Esophagus (tissue), 2 donors: ENCODE measurements at regions not wholly inside any gene's neighbourhood (a gene's known extent, or its start where the extent isn't known, plus 50 kb on each side); places are given as distances from the start of the nearest gene placed in this dataset.
A peak's percentile ranks its signal among the peaks of the same experiment; 100 is the strongest.

Experiments used
- H3K27ac ChIP-seq, 2 donors: one replicate each; pipeline ENCODE4 v1.5.1; 2013; ENCODE audit warnings: low read depth in 2 of 2, mild to moderate bottlenecking in 2 of 2, inconsistent platforms in 1 of 2, low read length in 1 of 2, moderate library complexity in 1 of 2
- H3K27me3 ChIP-seq, 2 donors: one replicate each; pipeline ENCODE4 v1.6.1; 2013; ENCODE audit warnings: low read length in 2 of 2, control low read depth in 1 of 2, mild to moderate bottlenecking in 1 of 2; ENCODE audit not compliant: insufficient read depth in 2 of 2, control insufficient read depth in 1 of 2
- H3K36me3 ChIP-seq, 2 donors: one replicate each; pipeline ENCODE4 v1.6.1; 2013; ENCODE audit warnings: low read length in 1 of 2; ENCODE audit not compliant: control insufficient read depth in 2 of 2, insufficient read depth in 2 of 2
- H3K4me1 ChIP-seq, 2 donors: one replicate each; pipeline ENCODE4 v1.6.1; 2013; ENCODE audit warnings: low read length in 1 of 2; ENCODE audit not compliant: control insufficient read depth in 2 of 2, insufficient read depth in 2 of 2
- H3K4me3 ChIP-seq, 2 donors: one replicate each; pipeline ENCODE4 v1.5.1; 2013; ENCODE audit warnings: low read length in 2 of 2, mild to moderate bottlenecking in 2 of 2, low read depth in 1 of 2, moderate library complexity in 1 of 2
- H3K9me3 ChIP-seq, 2 donors: one replicate each; pipeline ENCODE4 v1.6.1; 2013; ENCODE audit warnings: mild to moderate bottlenecking in 2 of 2, low read depth in 1 of 2, low read length in 1 of 2, moderate library complexity in 1 of 2; ENCODE audit not compliant: control insufficient read depth in 2 of 2, insufficient read depth in 1 of 2
- WGBS, 2 donors: extraction: QIAGEN DNeasy Blood & Tissue Kit; methylation state at CpG; one replicate each; pipeline ENCODE4 v1.1.7; 2013; 5-methylcytosine and 5-hydroxymethylcytosine counted together
- donor health status: healthy with polysubstance abuse.
- donor health status: Bipolar disorder and iron deficiency.

DNA sequence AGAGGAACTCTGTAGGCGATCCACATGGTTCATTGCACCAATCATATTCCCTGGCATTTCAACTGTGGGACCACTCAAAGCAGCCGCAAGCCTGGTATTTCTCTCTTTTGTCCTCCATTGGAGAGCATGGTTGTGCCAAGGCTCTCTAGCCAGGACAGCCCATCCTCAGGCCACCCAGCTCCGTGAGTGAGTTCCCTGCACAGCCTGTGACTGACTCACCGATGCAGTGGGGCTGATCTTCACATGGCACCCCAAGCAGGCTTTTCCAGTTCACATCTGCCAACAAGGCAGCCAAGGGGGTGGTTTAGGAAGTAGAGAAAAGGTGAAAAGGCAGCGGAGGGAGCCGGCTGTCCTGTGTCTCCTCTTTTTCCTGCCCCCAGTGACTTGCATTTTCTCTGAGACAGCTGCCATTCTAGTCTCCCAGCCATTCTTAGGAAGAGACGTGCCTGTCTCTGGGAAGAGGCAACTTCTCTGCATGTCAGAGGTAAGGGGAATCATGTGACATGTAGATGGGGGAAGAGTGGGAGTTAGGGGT, 69.2 kb downstream of the MID1IP1 start:
- WGBS, 2 donors, result 56 to 66% methylated on average over 7 of the region's 7 CpGs

DNA sequence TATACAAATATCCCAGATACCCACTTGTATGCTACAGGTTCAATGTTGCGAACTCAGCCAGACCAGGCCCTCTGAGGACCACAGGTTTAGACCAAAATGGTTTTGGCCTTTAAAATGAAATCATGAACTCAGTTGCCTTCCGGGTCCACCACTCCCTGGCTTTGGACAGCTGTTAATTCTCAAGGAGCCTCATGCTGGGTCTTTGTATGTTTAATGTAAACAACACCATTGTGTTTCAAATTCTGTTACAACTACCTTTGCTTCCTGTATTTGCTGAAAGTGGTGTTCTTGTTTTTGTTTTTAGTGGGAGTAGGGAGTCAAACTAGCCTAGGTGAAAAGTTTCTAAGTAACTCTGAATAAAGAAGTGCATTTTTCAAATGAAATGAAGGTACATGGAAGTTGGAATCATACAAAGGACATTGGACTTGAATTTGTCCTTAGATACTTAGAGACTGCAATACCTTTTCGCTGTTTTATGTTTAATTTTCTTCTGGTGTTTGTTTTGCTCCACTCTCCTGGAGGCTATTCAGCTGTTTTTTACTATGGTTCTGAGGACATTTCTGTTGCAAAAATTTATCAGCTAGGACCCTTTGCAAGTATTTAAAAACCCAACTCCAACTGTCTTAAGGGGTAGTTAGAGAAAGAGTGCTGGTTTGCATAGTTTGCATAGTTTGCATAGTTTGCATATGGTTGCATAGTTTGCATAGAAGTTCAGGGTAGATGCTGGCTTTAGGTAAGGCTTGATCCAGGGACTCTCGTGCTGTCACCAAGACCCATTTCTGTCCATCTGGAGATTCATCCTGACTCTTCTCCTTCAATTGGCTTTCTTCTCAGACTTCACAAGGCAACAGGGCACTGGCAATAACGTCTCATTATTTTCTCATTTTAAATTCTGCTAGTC, 70.1 kb downstream of the MID1IP1 start:
- H3K4me3 ChIP-seq, result no peak overlapping the region
- no peaks in the 10 kb centered on the region for H3K27me3 ChIP-seq
- WGBS, 2 donors, result 67 to 88% methylated on average over 5 of the region's 5 CpGs
- no peaks in the 10 kb centered on the region for H3K4me1 ChIP-seq
- no peaks in the 10 kb centered on the region for H3K36me3 ChIP-seq
- H3K27ac ChIP-seq, result no peak overlapping the region
- H3K9me3 ChIP-seq, result peaks cover 0 to 4% of the 10 kb centered on the region in 2 donors

More for the DNA sequence above, 69.2 kb downstream of the MID1IP1 start:
- Histone ChIP-seq H3K9me3 (peaks cover 0 to 4% of the 10 kb centered on the region in 2 donors), H3K36me3 (no peaks in the 10 kb centered on the region), H3K27ac (peak overlapping the region; percentile 31 to 44), H3K27me3 (no peaks in the 10 kb centered on the region), H3K4me3 (no peak overlapping the region), H3K4me1 (no peaks in the 10 kb centered on the region)

DNA sequence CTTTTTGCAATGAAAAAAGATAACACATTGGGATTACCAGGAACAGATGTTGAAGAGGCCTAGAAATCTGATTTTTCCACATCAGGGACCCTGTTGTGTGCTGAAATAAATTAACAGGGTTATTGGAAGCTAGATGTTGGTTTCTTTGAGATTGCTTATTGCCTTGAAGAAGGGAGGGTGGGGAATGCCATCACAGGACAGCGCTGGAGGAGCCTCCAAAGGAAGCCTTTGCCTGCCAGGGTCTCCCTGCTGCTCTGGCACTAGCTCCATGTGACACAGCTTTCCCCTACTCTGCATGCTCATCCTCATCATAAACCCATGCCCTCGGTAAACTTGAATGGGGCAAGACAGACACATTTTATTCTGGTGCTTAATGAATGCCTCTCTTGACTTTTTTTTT, 76.1 kb downstream of the MID1IP1 start:
- Histone ChIP-seq H3K4me3 (no peak overlapping the region), H3K4me1 (peaks cover 0 to 3% of the 10 kb centered on the region in 2 donors), H3K36me3 (no peaks in the 10 kb centered on the region), H3K27ac (no peak overlapping the region), H3K9me3 (no peaks in the 10 kb centered on the region), H3K27me3 (no peaks in the 10 kb centered on the region)
- WGBS, 2 donors, result 92% methylated on average over 2 of the region's 2 CpGs

DNA sequence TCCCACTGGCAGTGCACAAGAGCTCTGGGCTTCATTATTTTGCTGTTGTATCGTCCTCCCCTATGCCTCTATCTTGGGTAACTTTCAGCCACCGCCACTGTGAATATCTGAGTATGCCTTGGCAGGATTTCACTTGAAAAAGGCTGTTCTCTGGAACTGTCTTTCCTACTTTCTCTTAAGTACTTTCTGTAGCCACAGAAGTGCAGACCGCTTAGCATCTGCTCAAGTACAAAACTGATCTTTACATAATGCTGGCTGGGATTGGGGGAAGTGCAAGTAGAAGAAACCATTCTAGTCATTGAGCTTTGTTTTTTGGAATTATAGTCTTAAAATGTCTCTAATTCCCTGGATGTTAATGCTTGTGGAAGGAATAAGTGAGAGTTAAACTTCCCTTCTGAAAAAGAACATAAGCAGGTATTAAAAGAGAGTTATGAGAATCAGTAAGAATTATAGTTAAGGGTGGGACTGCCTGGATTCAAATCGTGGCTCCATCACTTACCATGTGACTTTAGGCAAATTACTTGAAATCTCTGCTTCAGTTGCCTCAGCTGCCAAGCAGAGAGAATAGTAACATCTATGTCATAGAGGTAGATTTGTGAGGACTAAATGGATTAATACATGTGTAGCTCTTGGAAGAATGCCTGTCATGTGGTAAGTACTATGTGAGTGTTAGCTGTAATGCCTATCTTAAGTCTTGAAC, 77.5 kb downstream of the MID1IP1 start:
- H3K4me1 ChIP-seq, result peaks cover 0 to 3% of the 10 kb centered on the region in 2 donors
- H3K27me3 ChIP-seq, result no peaks in the 10 kb centered on the region
- H3K4me3 ChIP-seq, result no peak overlapping the region
- no peaks in the 10 kb centered on the region for H3K36me3 ChIP-seq
- peaks cover 0 to 3% of the 10 kb centered on the region in 2 donors for H3K9me3 ChIP-seq
- no peak overlapping the region for H3K27ac ChIP-seq
- WGBS, 2 donors, result 58 to 74% methylated on average over 4 of the region's 4 CpGs

DNA sequence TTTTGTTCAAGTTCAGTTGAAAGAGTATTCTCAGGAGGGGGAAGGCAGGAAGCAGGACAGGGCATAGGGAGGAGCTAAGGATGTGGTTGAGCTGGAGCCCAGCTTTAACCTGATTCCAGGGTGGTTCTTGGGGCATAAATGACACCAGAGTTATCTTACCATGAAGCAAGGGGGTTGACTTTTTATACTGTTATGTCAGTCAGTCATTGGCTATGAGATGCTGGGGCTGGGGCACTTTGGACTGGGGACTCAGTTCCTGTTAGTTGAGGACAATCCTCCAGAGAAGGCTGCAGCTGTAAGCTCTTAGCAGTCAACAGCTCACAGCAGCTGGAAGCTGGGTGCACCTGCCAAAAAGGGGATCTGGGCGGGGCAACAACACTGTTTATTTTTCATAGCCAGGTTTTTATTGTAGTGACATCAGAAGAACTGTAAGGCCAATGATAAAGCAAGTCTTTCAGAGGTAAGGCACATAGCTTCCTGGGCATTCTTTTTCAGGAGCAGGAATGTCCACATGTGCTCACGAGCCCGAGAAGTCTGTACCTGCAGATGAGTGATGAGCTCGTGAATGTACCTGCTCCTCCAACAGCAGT, 78.5 kb downstream of the MID1IP1 start:
- Histone ChIP-seq H3K36me3 (no peaks in the 10 kb centered on the region), H3K27me3 (no peaks in the 10 kb centered on the region), H3K9me3 (peaks cover 0 to 3% of the 10 kb centered on the region in 2 donors), H3K4me3 (no peak overlapping the region), H3K4me1 (peaks cover 0 to 3% of the 10 kb centered on the region in 2 donors), H3K27ac (peak overlapping the region; percentile 44 to 67)
- WGBS, 2 donors, result 29 to 40% methylated on average over 4 of the region's 4 CpGs

DNA sequence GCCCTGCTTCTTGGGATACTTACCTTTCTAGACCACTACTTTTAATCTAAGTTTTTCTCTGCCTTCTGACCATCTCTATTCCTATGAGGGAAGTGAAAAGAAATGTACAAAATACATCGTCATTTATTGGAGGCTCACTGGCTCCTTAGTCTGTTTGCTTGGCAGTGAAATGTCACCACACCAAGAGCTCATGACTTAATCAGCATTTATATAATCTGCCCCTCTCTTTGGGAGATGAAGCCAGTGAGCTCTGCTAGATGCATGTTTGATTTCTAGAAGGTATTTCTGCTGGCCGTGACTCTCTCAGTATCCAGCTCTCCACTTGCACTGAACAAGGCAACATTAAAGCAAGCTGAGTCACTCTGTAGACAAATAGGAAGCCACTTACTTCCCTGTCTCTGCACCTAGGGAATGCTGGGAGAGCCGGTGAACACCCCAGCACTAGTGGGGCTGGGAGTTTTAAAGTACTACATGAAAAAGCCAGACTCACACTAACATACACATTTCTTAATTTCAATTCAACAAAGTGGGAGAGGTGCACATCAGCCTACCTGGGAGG, 79.1 kb downstream of the MID1IP1 start:
- WGBS, 2 donors, result 28 to 45% methylated on average over 3 of the region's 3 CpGs
- Histone ChIP-seq H3K36me3 (no peaks in the 10 kb centered on the region), H3K27ac (peak overlapping the region; percentile 44 to 67), H3K4me3 (no peak overlapping the region), H3K4me1 (peaks cover 0 to 3% of the 10 kb centered on the region in 2 donors), H3K9me3 (peaks cover 0 to 3% of the 10 kb centered on the region in 2 donors), H3K27me3 (no peaks in the 10 kb centered on the region)

DNA sequence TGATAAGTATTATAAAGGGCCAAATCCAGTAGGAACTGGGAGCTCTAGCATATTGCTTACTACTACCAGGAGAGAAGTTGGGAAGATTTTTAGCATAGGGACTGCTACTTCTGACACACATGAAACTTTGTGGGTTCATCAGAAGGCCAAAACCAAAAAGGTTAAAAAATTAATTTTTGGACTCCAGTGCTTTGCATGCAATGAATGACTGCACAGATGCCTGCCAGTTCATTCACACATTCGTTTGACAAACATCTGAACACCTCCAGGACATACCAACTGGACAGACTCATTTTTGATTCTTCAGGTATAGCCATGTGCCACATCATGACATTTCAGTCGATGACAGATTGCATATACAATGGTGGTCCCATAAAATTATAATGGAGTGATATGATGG, 79.8 kb downstream of the MID1IP1 start:
- Histone ChIP-seq H3K4me3 (no peak overlapping the region), H3K27ac (no peak overlapping the region), H3K9me3 (peaks cover 0 to 3% of the 10 kb centered on the region in 2 donors), H3K36me3 (no peaks in the 10 kb centered on the region), H3K4me1 (peaks cover 0 to 3% of the 10 kb centered on the region in 2 donors), H3K27me3 (no peaks in the 10 kb centered on the region)
- 74 to 86% methylated on average over 2 of the region's 2 CpGs for WGBS, 2 donors

DNA sequence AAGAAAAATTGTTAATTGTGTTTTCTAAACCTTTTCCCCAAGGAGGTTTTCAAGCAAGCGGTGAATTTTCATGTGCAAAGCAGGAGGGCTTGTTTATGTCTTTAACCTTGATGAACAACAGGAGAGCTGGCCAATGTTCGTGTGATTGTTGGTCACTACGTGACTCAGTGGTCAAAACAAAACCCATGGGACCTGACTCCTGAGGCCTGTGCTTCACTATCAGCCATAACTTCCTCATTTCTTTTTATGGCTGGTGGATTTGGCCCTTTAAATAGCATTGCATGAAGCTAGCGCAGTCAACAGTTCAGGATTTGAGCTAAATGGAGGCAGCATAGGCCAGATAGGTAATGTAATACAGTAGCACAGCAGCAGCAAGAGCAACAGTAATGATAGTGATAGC, 80.5 kb downstream of the MID1IP1 start:
- Histone ChIP-seq H3K27ac (no peak overlapping the region), H3K36me3 (no peaks in the 10 kb centered on the region), H3K27me3 (no peaks in the 10 kb centered on the region), H3K9me3 (peaks cover 0 to 3% of the 10 kb centered on the region in 2 donors), H3K4me3 (no peak overlapping the region), H3K4me1 (peaks cover 0 to 3% of the 10 kb centered on the region in 2 donors)
- WGBS, 2 donors, result 88 to 91% methylated on average over 4 of the region's 4 CpGs
